ENCODE measurements at regions not wholly inside any gene's neighbourhood (a gene's known extent, or its start where the extent isn't known, plus 50 kb on each side); places are given as distances from the start of the nearest gene placed in this dataset.

DNA sequence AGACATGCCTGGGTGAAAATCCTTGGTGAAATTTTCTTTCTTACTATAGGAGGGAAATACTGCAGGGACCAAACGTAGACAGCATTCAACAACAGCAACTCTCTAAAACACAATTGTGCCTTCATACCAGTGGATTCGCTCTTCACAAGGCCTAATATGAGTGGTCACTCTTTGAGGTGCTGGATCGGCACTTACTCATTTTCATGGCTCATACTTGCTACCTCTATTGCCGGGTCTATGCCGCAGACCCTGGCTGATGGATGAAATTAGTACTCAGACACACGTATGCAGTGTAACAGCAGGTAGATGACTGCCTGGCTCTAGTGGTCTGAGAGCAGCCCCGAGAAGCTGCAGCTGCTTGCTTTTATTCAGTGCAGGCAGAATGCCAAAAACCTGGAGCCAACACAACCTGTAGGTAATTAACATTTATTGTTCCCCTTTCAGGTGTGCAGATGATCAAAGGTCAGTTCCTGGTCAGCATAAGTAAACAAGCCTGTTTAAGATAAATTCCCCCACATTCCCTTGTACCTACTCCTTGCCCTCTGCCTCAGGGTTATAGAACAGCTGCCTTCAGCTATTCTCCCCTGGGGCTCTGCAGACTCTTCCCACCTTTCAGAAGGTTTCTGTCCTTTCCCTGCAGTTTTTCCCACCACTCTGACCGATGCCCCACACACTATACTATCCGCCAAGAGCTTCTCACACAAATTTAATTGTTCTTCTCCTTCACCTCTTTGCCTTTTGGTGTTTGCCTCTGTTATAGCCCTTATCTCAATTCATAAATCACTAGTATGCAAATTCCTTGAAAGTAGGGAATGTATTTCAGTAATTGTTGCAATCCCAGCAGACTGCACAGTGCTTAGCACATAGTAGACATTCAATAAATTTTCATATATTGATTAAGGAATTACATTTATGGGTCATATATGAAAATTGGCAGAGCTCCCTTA, 210.0 kb downstream of the SPANXN3 start:
- TF ChIP-seq CTCF (IDR thresholded peaks at IDR 0.05 in 2 of 3, conservative IDR thresholded peaks at IDR 0.05 in 1 of 3; ENCODE audit: borderline replicate concordance in 1 of 3, insufficient read depth in 1 of 3, low read depth in 2 of 3, low read length in 2 of 3) (no peak), POLR2AphosphoS5 (IDR thresholded peaks at IDR 0.05; ENCODE audit: low read depth, low read length) (no peak), CBX3 (IDR thresholded peaks at IDR 0.05; ENCODE audit: low read depth) (no peak), POLR2A (IDR thresholded peaks at IDR 0.05; ENCODE audit: borderline replicate concordance, extremely low read depth, insufficient read depth, insufficient read length) (no peak), EZH2phosphoT487 (IDR thresholded peaks at IDR 0.05; ENCODE audit: borderline replicate concordance) (no peak), JUND (IDR thresholded peaks at IDR 0.05) (no peak), CEBPB (IDR thresholded peaks at IDR 0.05; ENCODE audit: low read depth) (no peak), ZNF274 (IDR thresholded peaks at IDR 0.05; ENCODE audit: low read depth, low read length) (no peak)

Measured in HCT116 (cell line).